ENCODE measurements at regions not wholly inside any gene's neighbourhood (a gene's known extent, or its start where the extent isn't known, plus 50 kb on each side); places are given as distances from the start of the nearest gene placed in this dataset.

DNA sequence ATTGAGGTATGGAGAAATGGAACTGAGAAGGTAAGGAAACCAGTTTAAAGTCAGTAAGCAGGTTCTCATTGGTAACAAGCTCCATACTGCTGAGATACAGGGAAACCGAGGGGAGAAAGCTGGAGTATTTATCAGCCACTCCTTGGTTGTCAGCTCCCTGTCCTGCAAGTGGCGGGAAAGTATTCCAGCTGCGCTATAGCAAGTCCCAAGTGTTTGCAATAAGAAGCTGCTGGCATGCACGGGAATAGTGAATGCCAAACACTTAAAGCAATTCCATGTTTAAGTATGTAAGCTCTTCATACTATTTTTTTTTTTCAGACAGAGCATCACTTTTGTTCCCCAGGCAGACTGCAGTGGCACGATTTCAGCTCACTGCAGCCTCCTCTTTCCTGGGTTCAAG, 1601.1 kb downstream of the SUCLG1 start:
- TF ChIP-seq EZH2phosphoT487 (IDR thresholded peaks at IDR 0.05; ENCODE audit: borderline replicate concordance, low read length), result no peak
- TF ChIP-seq, protein P1, sequence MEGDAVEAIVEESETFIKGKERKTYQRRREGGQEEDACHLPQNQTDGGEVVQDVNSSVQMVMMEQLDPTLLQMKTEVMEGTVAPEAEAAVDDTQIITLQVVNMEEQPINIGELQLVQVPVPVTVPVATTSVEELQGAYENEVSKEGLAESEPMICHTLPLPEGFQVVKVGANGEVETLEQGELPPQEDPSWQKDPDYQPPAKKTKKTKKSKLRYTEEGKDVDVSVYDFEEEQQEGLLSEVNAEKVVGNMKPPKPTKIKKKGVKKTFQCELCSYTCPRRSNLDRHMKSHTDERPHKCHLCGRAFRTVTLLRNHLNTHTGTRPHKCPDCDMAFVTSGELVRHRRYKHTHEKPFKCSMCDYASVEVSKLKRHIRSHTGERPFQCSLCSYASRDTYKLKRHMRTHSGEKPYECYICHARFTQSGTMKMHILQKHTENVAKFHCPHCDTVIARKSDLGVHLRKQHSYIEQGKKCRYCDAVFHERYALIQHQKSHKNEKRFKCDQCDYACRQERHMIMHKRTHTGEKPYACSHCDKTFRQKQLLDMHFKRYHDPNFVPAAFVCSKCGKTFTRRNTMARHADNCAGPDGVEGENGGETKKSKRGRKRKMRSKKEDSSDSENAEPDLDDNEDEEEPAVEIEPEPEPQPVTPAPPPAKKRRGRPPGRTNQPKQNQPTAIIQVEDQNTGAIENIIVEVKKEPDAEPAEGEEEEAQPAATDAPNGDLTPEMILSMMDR (IDR thresholded peaks at IDR 0.05; ENCODE audit: low read depth, low read length, poor library complexity, severe bottlenecking), result no peak
- H3F3A ChIP-seq (ENCODE audit: control insufficient read depth, insufficient read depth), result no peaks in the 10 kb centered on the region
- H3K4me3 ChIP-seq (ENCODE audit: low read length), result no peak overlapping the region
- no peaks in the 10 kb centered on the region for H3K9me3 ChIP-seq (ENCODE audit: control insufficient read depth, insufficient read depth, low read length)
- no peaks in the 10 kb centered on the region for H3K9me2 ChIP-seq (replicated peaks; ENCODE audit: control insufficient read depth, low read length)
- no peaks in the 10 kb centered on the region for H3K4me1 ChIP-seq (ENCODE audit: control insufficient read depth, low read length)
- no peak overlapping the region for H3K27ac ChIP-seq (ENCODE audit: low read depth, low read length)
- H3K36me3 ChIP-seq (ENCODE audit: control insufficient read depth, low read length), result no peaks in the 10 kb centered on the region
- H3K4me2 ChIP-seq (ENCODE audit: low read length), result no peak overlapping the region
- no peaks in the 10 kb centered on the region for H3K79me2 ChIP-seq (ENCODE audit: control insufficient read depth, low read length)
- no peaks in the 10 kb centered on the region for H4K20me1 ChIP-seq (ENCODE audit: control insufficient read depth, insufficient read depth, low read depth, low read length)
- H3K27me3 ChIP-seq (ENCODE audit: control insufficient read depth, low read length), result no peaks in the 10 kb centered on the region

DNA sequence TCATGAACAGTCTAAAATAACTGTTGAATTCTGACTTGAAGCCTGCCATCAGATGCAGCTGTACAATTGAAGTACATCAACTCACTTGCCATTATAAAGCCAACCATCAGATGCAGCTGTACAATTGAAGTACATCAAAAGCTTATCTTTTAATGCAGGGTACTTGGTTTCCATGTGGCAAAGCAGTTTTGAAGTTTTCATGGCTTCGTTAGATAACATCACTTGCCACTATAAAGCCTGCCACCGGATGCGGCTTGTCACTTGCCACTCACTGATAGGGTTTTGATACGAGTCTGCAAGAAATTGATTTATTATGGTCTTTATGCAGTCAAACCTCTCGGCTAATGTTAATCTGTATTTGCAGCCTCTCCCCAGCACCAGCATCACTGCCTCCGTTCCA, 1605.8 kb downstream of the SUCLG1 start:
- no peaks in the 10 kb centered on the region for H3F3A ChIP-seq (ENCODE audit: control insufficient read depth, insufficient read depth)
- no peaks in the 10 kb centered on the region for H3K79me2 ChIP-seq (ENCODE audit: control insufficient read depth, low read length)
- H3K4me2 ChIP-seq (ENCODE audit: low read length), result no peak overlapping the region
- no peaks in the 10 kb centered on the region for H3K9me3 ChIP-seq (ENCODE audit: control insufficient read depth, insufficient read depth, low read length)
- H3K27me3 ChIP-seq (ENCODE audit: control insufficient read depth, low read length), result no peaks in the 10 kb centered on the region
- H4K20me1 ChIP-seq (ENCODE audit: control insufficient read depth, insufficient read depth, low read depth, low read length), result no peaks in the 10 kb centered on the region
- no peaks in the 10 kb centered on the region for H3K4me1 ChIP-seq (ENCODE audit: control insufficient read depth, low read length)
- TF ChIP-seq, protein P1 (IDR thresholded peaks at IDR 0.05; ENCODE audit: low read depth, low read length, poor library complexity, severe bottlenecking), result no peak
- no peak for TF ChIP-seq EZH2phosphoT487 (IDR thresholded peaks at IDR 0.05; ENCODE audit: borderline replicate concordance, low read length)
- H3K4me3 ChIP-seq (ENCODE audit: low read length), result no peak overlapping the region
- H3K27ac ChIP-seq (ENCODE audit: low read depth, low read length), result no peak overlapping the region
- H3K9me2 ChIP-seq (replicated peaks; ENCODE audit: control insufficient read depth, low read length), result no peaks in the 10 kb centered on the region
- H3K36me3 ChIP-seq (ENCODE audit: control insufficient read depth, low read length), result no peaks in the 10 kb centered on the region

GRCh38 chr2:82852787-82853186, 1606.3 kb downstream of the SUCLG1 start:
- no peak for TF ChIP-seq EZH2phosphoT487 (IDR thresholded peaks at IDR 0.05; ENCODE audit: borderline replicate concordance, low read length)
- TF ChIP-seq, protein P1 (IDR thresholded peaks at IDR 0.05; ENCODE audit: low read depth, low read length, poor library complexity, severe bottlenecking), result no peak
- no peaks in the 10 kb centered on the region for H4K20me1 ChIP-seq (ENCODE audit: control insufficient read depth, insufficient read depth, low read depth, low read length)
- H3K27me3 ChIP-seq (ENCODE audit: control insufficient read depth, low read length), result no peaks in the 10 kb centered on the region
- H3F3A ChIP-seq (ENCODE audit: control insufficient read depth, insufficient read depth), result no peaks in the 10 kb centered on the region
- H3K27ac ChIP-seq (ENCODE audit: low read depth, low read length), result no peak overlapping the region
- H3K9me3 ChIP-seq (ENCODE audit: control insufficient read depth, insufficient read depth, low read length), result no peaks in the 10 kb centered on the region
- H3K4me3 ChIP-seq (ENCODE audit: low read length), result no peak overlapping the region
- no peaks in the 10 kb centered on the region for H3K79me2 ChIP-seq (ENCODE audit: control insufficient read depth, low read length)
- H3K4me1 ChIP-seq (ENCODE audit: control insufficient read depth, low read length), result no peaks in the 10 kb centered on the region
- H3K4me2 ChIP-seq (ENCODE audit: low read length), result no peak overlapping the region
- no peaks in the 10 kb centered on the region for H3K9me2 ChIP-seq (replicated peaks; ENCODE audit: control insufficient read depth, low read length)
- no peaks in the 10 kb centered on the region for H3K36me3 ChIP-seq (ENCODE audit: control insufficient read depth, low read length)

DNA sequence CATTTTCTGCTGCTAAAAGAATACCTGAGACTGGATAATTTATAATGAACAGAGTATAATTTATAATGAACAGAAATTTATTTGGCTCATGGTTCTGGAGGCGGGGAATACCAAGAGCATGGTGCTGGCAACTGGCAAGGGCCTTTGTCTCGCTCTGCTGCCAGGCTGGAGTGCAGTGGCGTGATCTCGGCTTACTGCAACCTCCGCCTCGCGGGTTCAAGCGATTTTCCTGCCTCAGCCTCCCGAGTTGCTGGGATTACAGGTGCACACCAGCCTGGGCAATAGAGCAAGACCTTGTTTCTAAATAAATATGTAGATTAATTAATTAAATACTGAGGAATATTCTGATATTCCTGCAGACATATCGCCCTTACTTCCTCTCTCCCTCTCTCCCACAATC, 1610.8 kb downstream of the SUCLG1 start:
- Histone ChIP-seq H3K27ac (ENCODE audit: low read depth, low read length) (no peak overlapping the region), H3K4me1 (ENCODE audit: control insufficient read depth, low read length) (no peaks in the 10 kb centered on the region), H3K36me3 (ENCODE audit: control insufficient read depth, low read length) (no peaks in the 10 kb centered on the region), H3K9me2 (replicated peaks; ENCODE audit: control insufficient read depth, low read length) (no peaks in the 10 kb centered on the region), H3K4me3 (ENCODE audit: low read length) (no peak overlapping the region), H3K79me2 (ENCODE audit: control insufficient read depth, low read length) (no peaks in the 10 kb centered on the region), H3K27me3 (ENCODE audit: control insufficient read depth, low read length) (no peaks in the 10 kb centered on the region), H3F3A (ENCODE audit: control insufficient read depth, insufficient read depth) (no peaks in the 10 kb centered on the region), H3K4me2 (ENCODE audit: low read length) (no peak overlapping the region), H4K20me1 (ENCODE audit: control insufficient read depth, insufficient read depth, low read depth, low read length) (no peaks in the 10 kb centered on the region), H3K9me3 (ENCODE audit: control insufficient read depth, insufficient read depth, low read length) (no peaks in the 10 kb centered on the region)
- TF ChIP-seq EZH2phosphoT487 (IDR thresholded peaks at IDR 0.05; ENCODE audit: borderline replicate concordance, low read length), result no peak
- TF ChIP-seq, protein P1 (IDR thresholded peaks at IDR 0.05; ENCODE audit: low read depth, low read length, poor library complexity, severe bottlenecking), result no peak

Data from DOHH2 (cell line).